ENCODE measurements at regions not wholly inside any gene's neighbourhood (a gene's known extent, or its start where the extent isn't known, plus 50 kb on each side); places are given as distances from the start of the nearest gene placed in this dataset.

DNA sequence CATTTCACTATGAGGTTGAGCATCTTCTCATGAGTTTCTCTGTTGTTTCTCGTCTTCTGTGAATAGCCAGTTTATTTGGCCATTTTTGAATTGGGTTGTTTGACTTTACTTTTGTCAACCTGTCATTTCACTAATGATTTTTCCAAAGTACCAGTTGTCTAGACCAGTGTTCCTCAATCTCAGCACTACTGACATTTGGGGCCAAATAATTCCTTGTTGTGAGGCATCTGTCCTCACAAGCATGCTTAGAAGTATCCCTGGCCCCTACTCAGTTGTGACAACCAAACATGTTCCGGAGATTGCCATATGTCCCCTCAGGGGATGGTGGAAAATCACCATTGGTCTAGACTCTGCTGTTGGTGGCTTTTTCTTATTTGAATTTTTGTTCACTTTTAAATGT, 87.7 kb upstream of the GNAZ start:
- DNase-seq (ENCODE audit: low read depth, low spot score): no peak
- H3K4me3 ChIP-seq (ENCODE audit: low read depth, low read length): no peak overlapping the region
- in situ Hi-C loops (cut with HindIII; ENCODE audit: low sequenced_read_pairs): no loop called here
- TF ChIP-seq, protein P1, sequence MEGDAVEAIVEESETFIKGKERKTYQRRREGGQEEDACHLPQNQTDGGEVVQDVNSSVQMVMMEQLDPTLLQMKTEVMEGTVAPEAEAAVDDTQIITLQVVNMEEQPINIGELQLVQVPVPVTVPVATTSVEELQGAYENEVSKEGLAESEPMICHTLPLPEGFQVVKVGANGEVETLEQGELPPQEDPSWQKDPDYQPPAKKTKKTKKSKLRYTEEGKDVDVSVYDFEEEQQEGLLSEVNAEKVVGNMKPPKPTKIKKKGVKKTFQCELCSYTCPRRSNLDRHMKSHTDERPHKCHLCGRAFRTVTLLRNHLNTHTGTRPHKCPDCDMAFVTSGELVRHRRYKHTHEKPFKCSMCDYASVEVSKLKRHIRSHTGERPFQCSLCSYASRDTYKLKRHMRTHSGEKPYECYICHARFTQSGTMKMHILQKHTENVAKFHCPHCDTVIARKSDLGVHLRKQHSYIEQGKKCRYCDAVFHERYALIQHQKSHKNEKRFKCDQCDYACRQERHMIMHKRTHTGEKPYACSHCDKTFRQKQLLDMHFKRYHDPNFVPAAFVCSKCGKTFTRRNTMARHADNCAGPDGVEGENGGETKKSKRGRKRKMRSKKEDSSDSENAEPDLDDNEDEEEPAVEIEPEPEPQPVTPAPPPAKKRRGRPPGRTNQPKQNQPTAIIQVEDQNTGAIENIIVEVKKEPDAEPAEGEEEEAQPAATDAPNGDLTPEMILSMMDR (IDR thresholded peaks at IDR 0.05; ENCODE audit: low read depth, low read length): no peak

GRCh38 chr22:22983123-22983522, 87.2 kb upstream of the GNAZ start:
- no peak for DNase-seq (ENCODE audit: low read depth, low spot score)
- TF ChIP-seq, protein P1 (IDR thresholded peaks at IDR 0.05; ENCODE audit: low read depth, low read length): no peak
- in situ Hi-C loops (cut with HindIII; ENCODE audit: low sequenced_read_pairs): no loop called here

GRCh38 chr22:22983816-22984215, 86.5 kb upstream of the GNAZ start:
- in situ Hi-C loops (cut with HindIII; ENCODE audit: low sequenced_read_pairs): no loop called here
- TF ChIP-seq, protein P1 (IDR thresholded peaks at IDR 0.05; ENCODE audit: low read depth, low read length): no peak

More at GRCh38 chr22:22983123-22983522, 87.2 kb upstream of the GNAZ start:
- no peak overlapping the region for H3K4me3 ChIP-seq (ENCODE audit: low read depth, low read length)

DNA sequence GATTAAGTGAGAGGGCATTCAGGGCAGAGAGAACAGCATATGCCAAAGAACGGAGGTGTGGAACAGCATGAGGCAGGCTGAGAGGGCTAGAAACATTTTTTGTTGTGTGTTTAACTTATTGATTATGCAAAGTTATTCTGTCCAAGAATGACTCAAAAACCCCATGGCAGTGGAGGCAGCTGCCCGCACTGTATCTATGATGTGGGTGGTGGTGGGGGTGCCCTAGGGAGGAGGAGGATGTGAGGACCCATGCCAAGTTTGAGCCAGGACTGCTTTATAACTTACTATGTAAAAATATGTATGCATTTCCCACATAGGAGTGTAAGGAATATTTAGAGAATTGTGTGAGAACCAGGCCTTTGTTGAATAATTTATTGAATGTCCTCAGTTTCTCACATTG, 85.4 kb upstream of the GNAZ start:
- no peak overlapping the region for H3K4me3 ChIP-seq (ENCODE audit: low read depth, low read length)
- no peak for DNase-seq (ENCODE audit: low read depth, low spot score)
- in situ Hi-C loops (cut with HindIII; ENCODE audit: low sequenced_read_pairs): no loop called here
- TF ChIP-seq, protein P1 (IDR thresholded peaks at IDR 0.05; ENCODE audit: low read depth, low read length): no peak

More at GRCh38 chr22:22983816-22984215, 86.5 kb upstream of the GNAZ start:
- DNase-seq (ENCODE audit: low read depth, low spot score): no peak
- no peak overlapping the region for H3K4me3 ChIP-seq (ENCODE audit: low read depth, low read length)

DNA sequence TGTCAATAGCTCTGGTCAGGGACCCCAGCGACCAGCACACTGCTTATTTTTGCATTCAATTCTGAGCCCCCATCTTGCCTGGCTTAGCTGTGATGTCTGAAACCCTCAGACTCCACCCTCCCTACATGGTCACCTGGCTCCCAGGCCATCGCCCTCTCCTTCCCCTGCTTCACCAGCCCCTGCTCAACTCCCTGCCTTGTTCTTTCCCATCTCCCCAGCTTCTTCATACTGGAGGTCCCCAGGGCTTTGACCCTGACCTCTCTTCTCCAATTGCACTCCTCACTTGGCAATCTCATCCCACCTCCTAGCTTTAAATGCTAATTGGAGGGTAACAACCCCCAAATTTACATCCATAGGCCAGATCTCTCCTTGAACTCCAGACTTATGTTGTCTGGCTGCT, 84.3 kb upstream of the GNAZ start:
- no peak for DNase-seq (ENCODE audit: low read depth, low spot score)
- in situ Hi-C loops (cut with HindIII; ENCODE audit: low sequenced_read_pairs): no loop called here
- H3K4me3 ChIP-seq (ENCODE audit: low read depth, low read length): no peak overlapping the region
- TF ChIP-seq, protein P1 (IDR thresholded peaks at IDR 0.05; ENCODE audit: low read depth, low read length): no peak

DNA sequence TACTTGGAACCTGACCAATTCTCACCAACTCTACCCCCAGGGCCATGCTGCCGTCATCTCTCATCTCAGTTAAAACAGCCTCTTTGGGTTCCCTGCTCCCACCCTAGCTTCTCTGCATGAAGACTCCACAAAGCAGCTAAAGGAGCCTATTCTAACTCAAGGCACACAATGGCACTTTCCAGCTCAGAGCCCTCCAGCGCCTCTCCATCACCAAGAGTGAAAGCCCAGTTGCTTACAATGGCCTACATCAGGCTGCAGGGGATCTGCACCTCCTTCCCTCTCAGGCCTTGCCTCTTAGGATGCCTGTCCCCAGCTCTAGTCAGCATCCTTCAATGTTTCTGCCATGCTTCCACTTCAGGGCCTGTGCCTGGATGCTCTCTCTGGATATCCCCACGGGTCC, 83.7 kb upstream of the GNAZ start:
- no peak overlapping the region for H3K4me3 ChIP-seq (ENCODE audit: low read depth, low read length)
- in situ Hi-C loops (cut with HindIII; ENCODE audit: low sequenced_read_pairs): no loop called here
- DNase-seq (ENCODE audit: low read depth, low spot score): no peak
- TF ChIP-seq, protein P1 (IDR thresholded peaks at IDR 0.05; ENCODE audit: low read depth, low read length): no peak

DNA sequence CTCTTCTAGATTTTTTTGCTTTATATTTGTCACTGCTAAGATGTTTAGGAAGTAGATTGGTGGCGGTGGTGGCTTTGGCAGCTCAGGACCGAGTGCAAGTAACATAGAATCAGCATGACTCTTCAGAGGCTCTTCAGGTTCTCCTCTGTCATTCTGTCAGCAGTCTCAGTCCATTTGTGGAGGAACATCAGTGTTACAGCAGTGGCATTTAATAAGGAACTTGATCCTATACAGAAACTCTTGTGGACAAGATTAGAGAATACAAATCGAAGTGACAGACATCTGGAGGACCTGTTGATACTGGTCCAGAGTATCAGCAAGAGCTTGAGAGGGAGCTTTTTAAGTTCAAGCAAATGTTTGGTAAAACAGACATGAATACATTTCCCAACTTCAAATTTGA, 82.2 kb upstream of the GNAZ start:
- in situ Hi-C loops (cut with HindIII; ENCODE audit: low sequenced_read_pairs): no loop called here
- TF ChIP-seq, protein P1 (IDR thresholded peaks at IDR 0.05; ENCODE audit: low read depth, low read length): no peak

More for the DNA sequence above, 82.2 kb upstream of the GNAZ start:
- no peak overlapping the region for H3K4me3 ChIP-seq (ENCODE audit: low read depth, low read length)
- DNase-seq (ENCODE audit: low read depth, low spot score): no peak
